ENCODE measurements at regions not wholly inside any gene's neighbourhood (a gene's known extent, or its start where the extent isn't known, plus 50 kb on each side); places are given as distances from the start of the nearest gene placed in this dataset.

DNA sequence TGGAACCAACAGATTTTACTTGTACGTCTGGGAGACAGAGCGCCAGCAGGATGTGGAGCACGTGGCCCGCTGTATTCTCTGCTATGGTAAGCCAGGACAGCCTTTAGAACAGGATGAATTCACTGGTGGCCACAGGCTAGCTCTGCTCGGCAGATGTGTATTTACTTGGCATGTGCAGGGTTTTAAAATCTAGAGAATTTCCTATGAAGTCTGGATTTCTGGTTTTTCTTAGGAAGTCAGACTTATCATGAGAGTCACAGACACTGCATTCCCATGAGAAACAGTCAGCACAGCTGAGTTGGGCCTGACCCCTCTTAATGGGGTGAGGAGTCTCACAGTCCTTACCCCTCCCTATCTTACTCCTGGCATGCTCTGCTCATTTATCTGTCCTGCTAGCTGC is 84.6 kb upstream of the COL6A5 start:
- H2AFZ ChIP-seq (ENCODE audit: control insufficient read depth, low read depth, low read length), result no peak overlapping the region
- H3K9me3 ChIP-seq (replicated peaks; ENCODE audit: control insufficient read depth, insufficient read depth, low read length), result no peaks in the 10 kb centered on the region
- SMC1A ChIA-PET (ENCODE audit: uncharacterized antibody, unreplicated experiment), result no interaction called here
- TF ChIP-seq ETV6 (conservative IDR thresholded peaks at IDR 0.05 in 1 of 2, IDR thresholded peaks at IDR 0.05 in 1 of 2; ENCODE audit: borderline replicate concordance in 1 of 2, low read depth in 1 of 2) (no peak), MEF2A (IDR thresholded peaks at IDR 0.05; ENCODE audit: insufficient read depth, low read depth, low read length) (no peak), CBFB (IDR thresholded peaks at IDR 0.05; ENCODE audit: low read depth) (no peak), RAD51 (IDR thresholded peaks at IDR 0.05) (no peak), SIX5 (IDR thresholded peaks at IDR 0.05; ENCODE audit: low read depth, low read length, severe bottlenecking) (no peak), HDAC6 (IDR thresholded peaks at IDR 0.05; ENCODE audit: unreplicated experiment) (no peak), HCFC1 (IDR thresholded peaks at IDR 0.05; ENCODE audit: low read length) (no peak), EZH2 (IDR thresholded peaks at IDR 0.05; ENCODE audit: borderline replicate concordance, control insufficient read depth, low read depth, low read length) (no peak), NFXL1 (IDR thresholded peaks at IDR 0.05; ENCODE audit: borderline replicate concordance) (no peak), IKZF1 (conservative IDR thresholded peaks at IDR 0.05) (no peak), HDAC2 (IDR thresholded peaks at IDR 0.05) (no peak), RUNX3 (IDR thresholded peaks at IDR 0.05; ENCODE audit: low read length) (no peak), ZNF622 (IDR thresholded peaks at IDR 0.05) (no peak), RELA (IDR thresholded peaks at IDR 0.05; ENCODE audit: borderline replicate concordance, partially characterized antibody) (no peak), ATF7 (IDR thresholded peaks at IDR 0.05; ENCODE audit: low read depth) (no peak), MTA3 (IDR thresholded peaks at IDR 0.05; ENCODE audit: borderline replicate concordance, low read length) (no peak)
- TF ChIP-seq, protein P1, sequence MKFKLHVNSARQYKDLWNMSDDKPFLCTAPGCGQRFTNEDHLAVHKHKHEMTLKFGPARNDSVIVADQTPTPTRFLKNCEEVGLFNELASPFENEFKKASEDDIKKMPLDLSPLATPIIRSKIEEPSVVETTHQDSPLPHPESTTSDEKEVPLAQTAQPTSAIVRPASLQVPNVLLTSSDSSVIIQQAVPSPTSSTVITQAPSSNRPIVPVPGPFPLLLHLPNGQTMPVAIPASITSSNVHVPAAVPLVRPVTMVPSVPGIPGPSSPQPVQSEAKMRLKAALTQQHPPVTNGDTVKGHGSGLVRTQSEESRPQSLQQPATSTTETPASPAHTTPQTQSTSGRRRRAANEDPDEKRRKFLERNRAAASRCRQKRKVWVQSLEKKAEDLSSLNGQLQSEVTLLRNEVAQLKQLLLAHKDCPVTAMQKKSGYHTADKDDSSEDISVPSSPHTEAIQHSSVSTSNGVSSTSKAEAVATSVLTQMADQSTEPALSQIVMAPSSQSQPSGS (IDR thresholded peaks at IDR 0.05; ENCODE audit: low read length), result no peak
- TF ChIP-seq, protein P2, sequence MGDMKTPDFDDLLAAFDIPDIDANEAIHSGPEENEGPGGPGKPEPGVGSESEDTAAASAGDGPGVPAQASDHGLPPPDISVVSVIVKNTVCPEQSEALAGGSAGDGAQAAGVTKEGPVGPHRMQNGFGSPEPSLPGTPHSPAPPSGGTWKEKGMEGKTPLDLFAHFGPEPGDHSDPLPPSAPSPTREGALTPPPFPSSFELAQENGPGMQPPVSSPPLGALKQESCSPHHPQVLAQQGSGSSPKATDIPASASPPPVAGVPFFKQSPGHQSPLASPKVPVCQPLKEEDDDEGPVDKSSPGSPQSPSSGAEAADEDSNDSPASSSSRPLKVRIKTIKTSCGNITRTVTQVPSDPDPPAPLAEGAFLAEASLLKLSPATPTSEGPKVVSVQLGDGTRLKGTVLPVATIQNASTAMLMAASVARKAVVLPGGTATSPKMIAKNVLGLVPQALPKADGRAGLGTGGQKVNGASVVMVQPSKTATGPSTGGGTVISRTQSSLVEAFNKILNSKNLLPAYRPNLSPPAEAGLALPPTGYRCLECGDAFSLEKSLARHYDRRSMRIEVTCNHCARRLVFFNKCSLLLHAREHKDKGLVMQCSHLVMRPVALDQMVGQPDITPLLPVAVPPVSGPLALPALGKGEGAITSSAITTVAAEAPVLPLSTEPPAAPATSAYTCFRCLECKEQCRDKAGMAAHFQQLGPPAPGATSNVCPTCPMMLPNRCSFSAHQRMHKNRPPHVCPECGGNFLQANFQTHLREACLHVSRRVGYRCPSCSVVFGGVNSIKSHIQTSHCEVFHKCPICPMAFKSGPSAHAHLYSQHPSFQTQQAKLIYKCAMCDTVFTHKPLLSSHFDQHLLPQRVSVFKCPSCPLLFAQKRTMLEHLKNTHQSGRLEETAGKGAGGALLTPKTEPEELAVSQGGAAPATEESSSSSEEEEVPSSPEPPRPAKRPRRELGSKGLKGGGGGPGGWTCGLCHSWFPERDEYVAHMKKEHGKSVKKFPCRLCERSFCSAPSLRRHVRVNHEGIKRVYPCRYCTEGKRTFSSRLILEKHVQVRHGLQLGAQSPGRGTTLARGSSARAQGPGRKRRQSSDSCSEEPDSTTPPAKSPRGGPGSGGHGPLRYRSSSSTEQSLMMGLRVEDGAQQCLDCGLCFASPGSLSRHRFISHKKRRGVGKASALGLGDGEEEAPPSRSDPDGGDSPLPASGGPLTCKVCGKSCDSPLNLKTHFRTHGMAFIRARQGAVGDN (IDR thresholded peaks at IDR 0.05), result no peak
- 51% methylated on average over 5 of the region's 5 CpGs for WGBS (ENCODE audit: insufficient coverage, insufficient replicate concordance, low lambda C conversion rate, missing lambda C conversion rate)
- FAIRE-seq, result no peak
- POLR2A ChIA-PET, result no interaction called here
- H4K20me1 ChIP-seq (ENCODE audit: control insufficient read depth, insufficient read depth), result no peaks in the 10 kb centered on the region
- in situ Hi-C loops (cut with MboI), result no loop called here
- DNase-seq (ENCODE audit: low read depth, low spot score), result no peak
- H3K79me2 ChIP-seq (ENCODE audit: control insufficient read depth, insufficient read depth, low read length), result no peaks in the 10 kb centered on the region
- intact Hi-C loops (cut with micrococcal nuclease; ENCODE audit: unreplicated experiment), result no loop called here
- H3K4me1 ChIP-seq (ENCODE audit: control insufficient read depth, insufficient read depth, low read length), result no peaks in the 10 kb centered on the region
- no peak overlapping the region for H3K4me3 ChIP-seq
- BruUV-seq (replicated peaks), result no TSS peak
- H3K27ac ChIP-seq (ENCODE audit: control insufficient read depth, insufficient read depth), result no peak overlapping the region
- RAD21 ChIA-PET (ENCODE audit: unreplicated experiment), result no interaction called here
- H3K27me3 ChIP-seq (replicated peaks in 1 of 2; ENCODE audit: control insufficient read depth in 2 of 2, insufficient read depth in 2 of 2, low read length in 1 of 2), result no peaks in the 10 kb centered on the region; a peak in 1 of 4 replicates
- no peak overlapping the region for H3K9ac ChIP-seq (ENCODE audit: control insufficient read depth, insufficient read depth, low read length)
- no peak for ATAC-seq
- CTCF ChIA-PET, result interaction anchor here (2.1 kb wide), 1 partner anchor 15 kb away, joined by 8 read pairs; no protein-coding TSS in a partner anchor
- H3K36me3 ChIP-seq (ENCODE audit: control insufficient read depth in 2 of 2, insufficient read depth in 2 of 2, low read length in 1 of 2), result no peaks in the 10 kb centered on the region
- H3K4me2 ChIP-seq (ENCODE audit: control insufficient read depth, insufficient read depth), result no peak overlapping the region

Measured in GM12878 (cell line).